HG02870 (cell line): ENCODE measurements at regions not wholly inside any gene's neighbourhood (a gene's known extent, or its start where the extent isn't known, plus 50 kb on each side); places are given as distances from the start of the nearest gene placed in this dataset.
"Not testable (repeated sequence)": the region's sequence is repeated elsewhere in the genome, so short reads cannot be mapped to it uniquely, and the experiment has no call there.

Experiments used
- ATAC-seq: cut with Tn5 transposase; IDR thresholded peaks from one replicate; pipeline ENCODE4 v1.9.1; 2021; ENCODE audit warnings: mild to moderate bottlenecking, moderate library complexity; ENCODE audit not compliant: unreplicated experiment

DNA sequence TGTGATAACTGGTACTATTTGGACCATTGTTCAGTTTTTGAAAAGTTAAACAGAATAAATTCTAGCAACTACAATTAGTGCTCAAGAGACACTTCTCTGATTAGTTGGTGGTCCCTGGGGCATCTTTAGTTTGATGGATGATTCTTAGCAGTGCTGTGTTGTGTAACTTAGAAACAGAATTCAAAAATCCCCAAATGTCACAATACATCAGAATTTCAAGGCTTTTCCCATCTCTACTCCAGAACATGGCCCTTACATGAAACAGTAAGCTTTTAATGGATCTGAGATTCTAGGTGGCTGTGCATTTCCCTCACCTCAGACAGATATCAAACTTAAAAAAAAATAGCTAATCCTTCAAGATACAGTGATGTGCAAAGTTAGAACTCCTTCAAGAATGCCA lies 104.4 kb upstream of the CXCL13 start:
- ATAC-seq, result no peak

DNA sequence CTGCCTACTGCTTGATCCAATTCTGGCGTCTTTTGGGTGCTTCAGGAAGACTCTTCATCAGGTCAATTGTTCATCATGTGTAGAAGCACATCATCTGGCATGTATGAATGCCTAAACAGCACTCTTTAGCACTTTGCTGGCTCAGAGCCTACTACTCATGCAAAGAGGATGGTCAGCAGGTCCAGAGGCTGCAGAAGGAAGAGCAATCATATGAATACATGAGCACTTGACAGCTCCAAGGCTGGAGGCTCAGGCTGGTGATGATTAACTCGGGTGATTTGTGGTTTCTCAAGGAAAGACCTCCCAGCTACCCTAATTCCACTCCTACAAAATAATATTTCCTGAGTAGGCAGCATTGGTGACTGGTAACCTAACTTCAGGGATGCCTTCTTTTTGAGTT lies 103.8 kb upstream of the CXCL13 start:
- ATAC-seq, result no peak

GRCh38 chr4:77504407-77504806 lies 101.2 kb upstream of the CXCL13 start:
- ATAC-seq, result no peak

DNA sequence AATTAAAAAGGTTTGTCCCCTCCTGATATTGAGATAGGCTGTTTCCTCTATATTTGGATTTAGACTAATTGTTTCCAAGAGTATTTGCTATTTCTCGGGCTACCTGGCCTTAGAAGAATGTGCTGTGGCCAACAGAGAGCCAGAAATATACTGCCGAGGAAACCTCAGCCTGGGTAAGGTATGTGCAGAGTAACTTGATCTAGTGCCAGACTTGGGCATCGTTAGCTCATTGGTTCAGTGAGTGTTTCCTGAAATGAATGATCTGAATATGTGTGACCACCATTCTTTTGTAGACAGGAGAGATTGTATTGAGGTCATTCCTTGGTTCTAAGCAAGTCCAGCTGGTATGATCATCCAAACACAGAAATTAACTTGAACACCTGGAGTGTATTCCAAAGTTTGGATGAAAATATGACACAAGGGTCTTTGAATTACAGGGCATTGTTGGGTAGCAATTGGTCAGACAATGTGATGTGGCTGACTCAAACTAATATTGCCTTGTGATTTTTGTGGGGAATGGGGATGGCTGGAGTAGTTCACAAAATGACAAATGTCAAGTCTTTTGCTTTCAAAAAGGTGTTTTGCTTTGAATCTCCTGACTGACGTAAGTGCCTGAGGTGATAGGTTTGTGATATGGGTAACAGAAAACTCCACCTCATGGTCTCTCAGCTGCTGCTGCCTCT lies 100.2 kb upstream of the CXCL13 start:
- ATAC-seq, result no peak

GRCh38 chr4:77505958-77506319 lies 99.7 kb upstream of the CXCL13 start:
- ATAC-seq, result no peak

DNA sequence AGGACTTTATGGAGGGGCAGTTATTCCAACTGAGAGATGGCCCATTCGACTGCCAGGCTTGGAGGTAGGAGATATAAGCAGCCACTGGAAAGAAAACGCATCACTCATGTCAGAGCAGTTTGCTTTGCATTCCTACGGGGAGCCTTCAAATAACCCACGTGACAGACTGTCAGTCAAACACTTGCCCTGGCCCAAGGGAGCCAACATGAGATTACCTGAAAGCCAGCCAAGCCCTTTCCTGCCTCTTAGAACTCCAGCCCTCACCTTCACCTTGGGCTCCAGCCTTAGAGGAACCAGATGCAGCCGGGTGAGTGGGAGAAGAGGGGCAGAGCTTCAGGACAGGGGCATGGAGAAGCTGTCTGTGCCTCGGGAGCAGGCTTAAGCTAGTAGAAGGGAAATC lies 95.3 kb upstream of the CXCL13 start:
- no peak for ATAC-seq

DNA sequence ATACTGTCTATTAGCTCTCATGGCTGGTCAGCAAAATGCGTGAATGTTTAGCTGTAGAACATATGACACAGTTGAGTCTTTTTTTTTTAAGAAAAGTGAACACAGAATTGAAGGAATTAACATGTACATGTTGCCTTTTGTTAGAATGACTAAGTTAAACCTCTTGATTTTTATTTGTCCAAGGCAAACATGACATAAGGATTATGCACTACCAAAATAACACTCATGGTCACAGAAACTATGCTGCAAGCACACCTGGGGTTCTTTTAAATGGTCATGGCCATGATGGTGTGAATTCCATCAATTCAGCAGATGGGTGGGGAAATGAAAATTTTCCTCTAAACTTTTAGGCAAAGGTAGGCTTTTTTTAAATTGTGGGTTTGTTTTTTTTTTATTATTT lies 80.1 kb upstream of the CXCL13 start:
- ATAC-seq, result no peak

DNA sequence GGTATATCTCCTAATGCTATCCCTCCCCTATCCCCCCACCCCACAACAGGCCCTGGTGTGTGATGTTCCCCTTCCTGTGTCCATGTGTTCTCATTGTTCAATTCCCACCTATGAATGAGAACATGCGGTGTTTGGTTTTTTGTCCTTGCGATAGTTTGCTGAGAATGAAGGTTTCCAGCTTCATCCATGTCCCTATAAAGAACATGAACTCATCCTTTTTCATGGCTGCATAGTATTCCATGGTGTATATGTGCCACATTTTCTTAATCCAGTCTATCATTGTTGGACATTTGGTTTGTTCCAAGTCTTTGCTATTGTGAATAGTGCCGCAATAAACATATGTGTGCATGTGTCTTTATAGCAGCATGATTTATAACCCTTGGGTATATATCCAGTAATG lies 77.7 kb upstream of the CXCL13 start:
- ATAC-seq, result not testable (repeated sequence)

- ATAC-seq, result no peak
Observed at GRCh38 chr4:77538144-77538543, 67.5 kb upstream of the CXCL13 start.

DNA sequence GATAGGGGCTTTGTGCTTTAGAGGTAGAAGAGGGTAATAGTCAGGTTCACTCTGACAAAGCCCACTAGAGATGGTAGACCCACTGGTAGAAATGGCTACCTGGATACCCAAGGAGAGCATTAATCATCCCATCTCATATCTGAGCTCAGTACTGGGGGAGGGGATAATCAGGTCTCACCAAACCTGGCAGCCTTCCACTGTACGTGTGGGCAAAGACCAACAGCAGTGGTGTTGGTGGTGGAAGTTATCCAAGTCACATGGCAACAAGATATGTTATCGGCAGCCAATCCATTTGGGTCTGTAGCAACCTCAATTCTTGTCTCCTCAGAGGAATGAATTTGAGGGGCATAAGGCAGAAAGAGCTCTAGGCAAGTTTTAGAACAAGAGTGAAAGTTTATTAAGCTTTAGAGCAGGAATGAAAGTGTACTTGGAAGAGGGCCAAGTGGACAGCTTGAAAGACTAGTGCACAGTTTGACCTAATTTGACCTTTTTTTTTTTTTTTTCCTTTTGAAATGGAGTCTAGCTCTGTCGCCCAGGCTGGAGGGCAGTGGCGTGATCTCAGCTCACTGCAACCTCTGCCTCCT lies 67.0 kb upstream of the CXCL13 start:
- no peak for ATAC-seq
